Activated T-helper 2 cell treated with anti-CD3 and anti-CD28 coated beads, Interferon-gamma antibody, Interleukin-2, Interleukin-4, amounts not matched to agents 10 μg/mL and 5 μg/mL and 100 μg/mL, durations not matched to agents 14 hours and 24 hours and 36 hours (primary cell): ENCODE measurements at regions not wholly inside any gene's neighbourhood (a gene's known extent, or its start where the extent isn't known, plus 50 kb on each side); places are given as distances from the start of the nearest gene placed in this dataset.

Source experiments
- DNase-seq: peaks from one replicate; pipeline ENCODE4 v3.0.0; 2021; ENCODE audit warnings: low spot score
- H3K27ac Mint-ChIP-seq: one replicate; pipeline ENCODE4 v1.8.0; 2021; ENCODE audit warnings: mixed read lengths
- H3K27me3 Mint-ChIP-seq: one replicate; pipeline ENCODE4 v1.8.0; 2021; ENCODE audit warnings: low read depth, mixed read lengths
- H3K36me3 Mint-ChIP-seq: one replicate; pipeline ENCODE4 v1.8.0; 2021; ENCODE audit warnings: low read depth, mixed read lengths
- H3K4me1 Mint-ChIP-seq: one replicate; pipeline ENCODE4 v1.8.0; 2021; ENCODE audit warnings: low read depth, mixed read lengths
- H3K4me3 Mint-ChIP-seq: one replicate; pipeline ENCODE4 v1.8.0; 2021; ENCODE audit warnings: low read depth, mild to moderate bottlenecking, moderate library complexity, mixed read lengths
- H3K9me3 Mint-ChIP-seq: one replicate; pipeline ENCODE4 v1.8.0; 2021; ENCODE audit warnings: mixed read lengths
- intact Hi-C: fragments of 100-400 bp; cut with micrococcal nuclease; formaldehyde crosslinking; loops from one replicate; pipeline ENCODE4 v1.15.1; 2023

GRCh38 chr10:8128511-8128910, 74.0 kb downstream of the GATA3 start:
- DNase-seq: no peak
- Mint-ChIP-seq H3K27me3 (no peaks in the 10 kb centered on the region), H3K4me3 (no peak overlapping the region), H3K4me1 (peaks cover 48% of the 10 kb centered on the region), H3K36me3 (peaks cover 8% of the 10 kb centered on the region), H3K27ac (no peak overlapping the region), H3K9me3 (peaks cover 3% of the 10 kb centered on the region)
- intact Hi-C loops: no loop called here

- peaks cover 3% of the 10 kb centered on the region for H3K9me3 Mint-ChIP-seq
- peaks cover 56% of the 10 kb centered on the region for H3K4me1 Mint-ChIP-seq
- H3K36me3 Mint-ChIP-seq: peaks cover 13% of the 10 kb centered on the region
- intact Hi-C loops: no loop called here
- H3K27ac Mint-ChIP-seq: no peak overlapping the region
- DNase-seq: no peak
- no peak overlapping the region for H3K4me3 Mint-ChIP-seq
- no peaks in the 10 kb centered on the region for H3K27me3 Mint-ChIP-seq
Measured at GRCh38 chr10:8129438-8129837, 75.0 kb downstream of the GATA3 start.

- Mint-ChIP-seq H3K4me3 (peak overlapping the region; percentile 47), H3K27me3 (no peaks in the 10 kb centered on the region), H3K27ac (peak overlapping the region; percentile 80), H3K4me1 (peaks cover 62% of the 10 kb centered on the region), H3K9me3 (peaks cover 3% of the 10 kb centered on the region), H3K36me3 (peaks cover 13% of the 10 kb centered on the region)
- intact Hi-C loops: loop anchor here (1.0 to 5.0 kb wide), 15 partner anchors 43 to 1164 kb away; no protein-coding TSS in a partner anchor
- DNase-seq: peak; percentile 55
Measured at GRCh38 chr10:8130973-8131911, 76.8 kb downstream of the GATA3 start.

GRCh38 chr10:8133146-8133545, 78.7 kb downstream of the GATA3 start:
- Mint-ChIP-seq H3K27me3 (no peaks in the 10 kb centered on the region), H3K9me3 (no peaks in the 10 kb centered on the region), H3K4me3 (peak overlapping the region; percentile 74), H3K4me1 (peaks cover 74% of the 10 kb centered on the region), H3K27ac (peak overlapping the region; percentile 84), H3K36me3 (peaks cover 9% of the 10 kb centered on the region)
- peak; percentile 64 for DNase-seq
- intact Hi-C loops: loop anchor here (1.0 to 5.0 kb wide), 9 partner anchors 49 to 959 kb away; no protein-coding TSS in a partner anchor

GRCh38 chr10:8136736-8137135, 82.2 kb downstream of the GATA3 start:
- Mint-ChIP-seq H3K27me3 (no peaks in the 10 kb centered on the region), H3K9me3 (no peaks in the 10 kb centered on the region), H3K4me3 (peak overlapping the region; percentile 79), H3K4me1 (peaks cover 76% of the 10 kb centered on the region), H3K27ac (peak overlapping the region; percentile 93), H3K36me3 (peaks cover 6% of the 10 kb centered on the region)
- no peak for DNase-seq
- intact Hi-C loops: loop anchor here (1.0 to 2.0 kb wide), 7 partner anchors 22 to 280 kb away; no protein-coding TSS in a partner anchor

- peak overlapping the region; percentile 79 for H3K4me3 Mint-ChIP-seq
- peak; percentile 70 for DNase-seq
- peaks cover 73% of the 10 kb centered on the region for H3K4me1 Mint-ChIP-seq
- H3K27me3 Mint-ChIP-seq: no peaks in the 10 kb centered on the region
- peak overlapping the region; percentile 93 for H3K27ac Mint-ChIP-seq
- no peaks in the 10 kb centered on the region for H3K9me3 Mint-ChIP-seq
- intact Hi-C loops: loop anchor here (1.0 to 2.0 kb wide), 7 partner anchors 22 to 279 kb away; no protein-coding TSS in a partner anchor
- H3K36me3 Mint-ChIP-seq: peaks cover 6% of the 10 kb centered on the region
Measured at GRCh38 chr10:8137272-8137681, 82.8 kb downstream of the GATA3 start.

GRCh38 chr10:8137726-8138125, 83.2 kb downstream of the GATA3 start:
- DNase-seq: peak; percentile 48
- Mint-ChIP-seq H3K4me3 (peak overlapping the region; percentile 79), H3K4me1 (peaks cover 70% of the 10 kb centered on the region), H3K9me3 (no peaks in the 10 kb centered on the region), H3K27me3 (no peaks in the 10 kb centered on the region), H3K36me3 (peaks cover 6% of the 10 kb centered on the region), H3K27ac (peak overlapping the region; percentile 93)
- intact Hi-C loops: loop anchor here (1.0 to 2.0 kb wide), 8 partner anchors 21 to 1092 kb away; no protein-coding TSS in a partner anchor

GRCh38 chr10:8138471-8138870, 84.0 kb downstream of the GATA3 start:
- intact Hi-C loops: loop anchor here (1.0 kb wide), 1 partner anchor 1091 kb away; no protein-coding TSS in a partner anchor
- peak overlapping the region; percentile 79 for H3K4me3 Mint-ChIP-seq
- peak overlapping the region; percentile 93 for H3K27ac Mint-ChIP-seq

GRCh38 chr10:8144496-8144895, 90.0 kb downstream of the GATA3 start:
- Mint-ChIP-seq H3K4me3 (no peak overlapping the region), H3K36me3 (no peaks in the 10 kb centered on the region), H3K27me3 (no peaks in the 10 kb centered on the region), H3K27ac (no peak overlapping the region), H3K9me3 (no peaks in the 10 kb centered on the region), H3K4me1 (peaks cover 30% of the 10 kb centered on the region)
- DNase-seq: no peak
- intact Hi-C loops: no loop called here

More at GRCh38 chr10:8138471-8138870, 84.0 kb downstream of the GATA3 start:
- peaks cover 63% of the 10 kb centered on the region for H3K4me1 Mint-ChIP-seq
- H3K9me3 Mint-ChIP-seq: no peaks in the 10 kb centered on the region
- H3K36me3 Mint-ChIP-seq: peaks cover 5% of the 10 kb centered on the region
- no peak for DNase-seq
- H3K27me3 Mint-ChIP-seq: no peaks in the 10 kb centered on the region

- Mint-ChIP-seq H3K36me3 (no peaks in the 10 kb centered on the region), H3K4me1 (peaks cover 15% of the 10 kb centered on the region), H3K27ac (no peak overlapping the region), H3K4me3 (no peak overlapping the region), H3K9me3 (no peaks in the 10 kb centered on the region), H3K27me3 (no peaks in the 10 kb centered on the region)
- intact Hi-C loops: no loop called here
- DNase-seq: no peak
Measured at GRCh38 chr10:8146650-8147049, 92.2 kb downstream of the GATA3 start.

- DNase-seq: no peak
- H3K4me1 Mint-ChIP-seq: peaks cover 20% of the 10 kb centered on the region
- intact Hi-C loops: no loop called here
- H3K27me3 Mint-ChIP-seq: no peaks in the 10 kb centered on the region
- no peak overlapping the region for H3K27ac Mint-ChIP-seq
- H3K9me3 Mint-ChIP-seq: no peaks in the 10 kb centered on the region
- no peak overlapping the region for H3K4me3 Mint-ChIP-seq
- no peaks in the 10 kb centered on the region for H3K36me3 Mint-ChIP-seq
Measured at GRCh38 chr10:8149991-8150390, 95.5 kb downstream of the GATA3 start.

GRCh38 chr10:8150401-8150905, 96.0 kb downstream of the GATA3 start:
- no peak overlapping the region for H3K27ac Mint-ChIP-seq
- no peaks in the 10 kb centered on the region for H3K36me3 Mint-ChIP-seq
- intact Hi-C loops: no loop called here
- no peak for DNase-seq
- no peaks in the 10 kb centered on the region for H3K9me3 Mint-ChIP-seq
- H3K27me3 Mint-ChIP-seq: no peaks in the 10 kb centered on the region
- peaks cover 20% of the 10 kb centered on the region for H3K4me1 Mint-ChIP-seq
- no peak overlapping the region for H3K4me3 Mint-ChIP-seq

- Mint-ChIP-seq H3K27ac (no peak overlapping the region), H3K9me3 (no peaks in the 10 kb centered on the region), H3K4me3 (no peak overlapping the region), H3K4me1 (peaks cover 20% of the 10 kb centered on the region), H3K27me3 (no peaks in the 10 kb centered on the region), H3K36me3 (no peaks in the 10 kb centered on the region)
- intact Hi-C loops: no loop called here
- DNase-seq: no peak
Measured at GRCh38 chr10:8151086-8151485, 96.6 kb downstream of the GATA3 start.
